Muscle of arm (tissue), 1 donor: ENCODE measurements at regions not wholly inside any gene's neighbourhood (a gene's known extent, or its start where the extent isn't known, plus 50 kb on each side); places are given as distances from the start of the nearest gene placed in this dataset.
A peak's percentile ranks its signal among the peaks of the same experiment; 100 is the strongest.

Source experiments
- DNase-seq: peaks from one replicate; pipeline ENCODE4 v3.0.0-alpha.2; 2013

- no peak for DNase-seq
Measured at GRCh38 chr16:85541619-85541979, 71.5 kb upstream of the GSE1 start.

- no peak for DNase-seq
Measured at GRCh38 chr16:85541980-85542900, 70.9 kb upstream of the GSE1 start.

GRCh38 chr16:85543536-85543935, 69.6 kb upstream of the GSE1 start:
- DNase-seq: no peak

- no peak for DNase-seq
Measured at GRCh38 chr16:85544016-85544415, 69.1 kb upstream of the GSE1 start.

GRCh38 chr16:85544668-85545067, 68.5 kb upstream of the GSE1 start:
- DNase-seq: no peak

GRCh38 chr16:85545227-85545818, 67.8 kb upstream of the GSE1 start:
- no peak for DNase-seq

- no peak for DNase-seq
Measured at GRCh38 chr16:85546585-85547447, 66.3 kb upstream of the GSE1 start.

- no peak for DNase-seq
Measured at GRCh38 chr16:85548375-85548774, 64.7 kb upstream of the GSE1 start.

- DNase-seq: no peak
Measured at GRCh38 chr16:85549766-85550421, 63.2 kb upstream of the GSE1 start.

- no peak for DNase-seq
Measured at GRCh38 chr16:85550422-85550864, 62.7 kb upstream of the GSE1 start.

- DNase-seq: no peak
Measured at GRCh38 chr16:85550953-85551924, 61.9 kb upstream of the GSE1 start.

- no peak for DNase-seq
Measured at GRCh38 chr16:85552980-85553435, 60.1 kb upstream of the GSE1 start.

- DNase-seq: no peak
Measured at GRCh38 chr16:85553436-85554113, 59.5 kb upstream of the GSE1 start.

GRCh38 chr16:85554114-85554888, 58.8 kb upstream of the GSE1 start:
- DNase-seq: peak; percentile 76

- DNase-seq: no peak
Measured at GRCh38 chr16:85554889-85555718, 58.0 kb upstream of the GSE1 start.

GRCh38 chr16:85555719-85556455, 57.2 kb upstream of the GSE1 start:
- DNase-seq: no peak

GRCh38 chr16:85556456-85557082, 56.6 kb upstream of the GSE1 start:
- DNase-seq: no peak
